ENCODE measurements at regions not wholly inside any gene's neighbourhood (a gene's known extent, or its start where the extent isn't known, plus 50 kb on each side); places are given as distances from the start of the nearest gene placed in this dataset.

- TF ChIP-seq BACH1 (IDR thresholded peaks at IDR 0.05; ENCODE audit: low read length) (peak; percentile 68; the same call in 1 of the 2 replicates), RXRA (IDR thresholded peaks at IDR 0.05; ENCODE audit: insufficient read depth, low read depth, low read length) (no peak)
- H2BK12ac ChIP-seq (ENCODE audit: low read depth, low read length), result no peak overlapping the region
- no peak for DNase-seq (ENCODE audit: low read depth in 1 of 2, low spot score in 2 of 2)
- 82% methylated on average over 9 of the region's 9 CpGs; no CpG with 5 or more reads in 1 of the 2 experiments for WGBS, 2 experiments (ENCODE audit: extremely low coverage in 1 of 2, insufficient coverage in 1 of 2, insufficient read length in 1 of 2, insufficient replicate concordance in 2 of 2, low coverage in 1 of 2, low lambda C conversion rate in 2 of 2, missing lambda C conversion rate in 1 of 2)
- no peaks in the 10 kb centered on the region for H4K20me1 ChIP-seq (replicated peaks in 1 of 2; ENCODE audit: control insufficient read depth in 1 of 2, insufficient read depth in 2 of 2, low read length in 2 of 2)
- H3K18ac ChIP-seq (ENCODE audit: extremely low read depth, low read length), result 0 out of 2 replicates have a peak overlapping the region, but pooled peaks have one; percentile 48
- FAIRE-seq, result no peak
- H3K79me2 ChIP-seq (ENCODE audit: control insufficient read depth in 1 of 2, insufficient read depth in 2 of 2, low read length in 2 of 2), result no peaks in the 10 kb centered on the region
- no peaks in the 10 kb centered on the region for H3K23me2 ChIP-seq (ENCODE audit: low read depth, low read length)
- no peak overlapping the region for H3K56ac ChIP-seq (replicated peaks; ENCODE audit: insufficient read length, low read depth, low read length)
- H3K27ac ChIP-seq (ENCODE audit: low read depth, low read length), result no peak overlapping the region
- H3K4me1 ChIP-seq (replicated peaks in 1 of 4; ENCODE audit: control insufficient read depth in 3 of 4, insufficient read depth in 4 of 4, low read length in 3 of 4), result peaks cover 0 to 7% (median 2%) of the 10 kb centered on the region in 4 experiments; a peak in 4 of 7 replicates
- H3K36me3 ChIP-seq (ENCODE audit: control insufficient read depth in 2 of 4, insufficient read depth in 4 of 4, low read length in 3 of 4), result no peaks in the 10 kb centered on the region
- H4K91ac ChIP-seq (replicated peaks; ENCODE audit: insufficient read length, low read length), result no peak overlapping the region
- H3K14ac ChIP-seq (ENCODE audit: insufficient read length), result no peak overlapping the region
- no peak overlapping the region for H3K23ac ChIP-seq (ENCODE audit: insufficient read length)
- no peak overlapping the region for H2BK20ac ChIP-seq (ENCODE audit: low read length)
- H3K4ac ChIP-seq (replicated peaks; ENCODE audit: insufficient read length, low read depth, low read length), result no peak overlapping the region
- H2BK5ac ChIP-seq (ENCODE audit: low read depth, low read length), result no peak overlapping the region
- H4K5ac ChIP-seq (ENCODE audit: insufficient read length, low read depth, low read length), result no peak overlapping the region
- H2BK120ac ChIP-seq (replicated peaks; ENCODE audit: low read depth, low read length), result no peak overlapping the region
- no peak overlapping the region for H4K8ac ChIP-seq (ENCODE audit: extremely low read depth, insufficient read depth, low read length)
- POLR2A ChIA-PET (ENCODE audit: partially characterized antibody), result no interaction called here
- no peak overlapping the region for H3K9ac ChIP-seq (replicated peaks in 1 of 4; ENCODE audit: extremely low read depth in 1 of 4, low read depth in 3 of 4, low read length in 3 of 4)
- H3K9me3 ChIP-seq (ENCODE audit: insufficient read depth in 2 of 2, low read depth in 1 of 2, low read length in 1 of 2), result no peaks in the 10 kb centered on the region
- H3K79me1 ChIP-seq (ENCODE audit: low read depth, low read length), result no peaks in the 10 kb centered on the region
- CTCF ChIA-PET (ENCODE audit: partially characterized antibody), result interaction anchor here (1.1 to 1.9 kb wide), 2 partner anchors 79 to 401 kb away, joined by 3 to 5 read pairs; no protein-coding TSS in a partner anchor
- H3K4me2 ChIP-seq (ENCODE audit: insufficient read depth in 1 of 2, low read depth in 2 of 2, low read length in 2 of 2), result no peak overlapping the region
- H3K4me3 ChIP-seq (ENCODE audit: extremely low read depth in 1 of 4, insufficient read depth in 2 of 4, low read depth in 3 of 4, low read length in 4 of 4), result no peak overlapping the region
- H2AFZ ChIP-seq (ENCODE audit: low read length), result no peak overlapping the region
- no peak overlapping the region for H2BK15ac ChIP-seq (ENCODE audit: low read length)
- no peaks in the 10 kb centered on the region for H3K27me3 ChIP-seq (replicated peaks in 1 of 4; ENCODE audit: control insufficient read depth in 3 of 4, extremely low read depth in 1 of 4, insufficient read depth in 3 of 4, low read length in 3 of 4)
- no peak overlapping the region for H2AK5ac ChIP-seq (ENCODE audit: low read depth, low read length)
These were observed 155.6 kb upstream of the TMEM132C start for GRCh38 chr12:128111333-128111732.
